NB4 (cell line): ENCODE measurements at regions not wholly inside any gene's neighbourhood (a gene's known extent, or its start where the extent isn't known, plus 50 kb on each side); places are given as distances from the start of the nearest gene placed in this dataset.

Experiments
- POLR2A ChIP-seq: IDR thresholded peaks from 2 replicates; pipeline ENCODE4 v1.6.1; 2011; ENCODE audit warnings: mild to moderate bottlenecking; ENCODE audit not compliant: insufficient read length; ENCODE audit errors: extremely low read depth
- TF ChIP-seq, protein P1 (sequence below): IDR thresholded peaks from one replicate; pipeline ENCODE4 v1.5.1; 2012; ENCODE audit warnings: low read depth, low read length
- TF ChIP-seq, protein P2 (sequence below): IDR thresholded peaks from 2 replicates; pipeline ENCODE4 v1.6.1; 2011; ENCODE audit warnings: low read depth, low read length

GRCh38 chr14:58725871-58726270, 88.1 kb downstream of the DACT1 start:
- TF ChIP-seq, protein P1, sequence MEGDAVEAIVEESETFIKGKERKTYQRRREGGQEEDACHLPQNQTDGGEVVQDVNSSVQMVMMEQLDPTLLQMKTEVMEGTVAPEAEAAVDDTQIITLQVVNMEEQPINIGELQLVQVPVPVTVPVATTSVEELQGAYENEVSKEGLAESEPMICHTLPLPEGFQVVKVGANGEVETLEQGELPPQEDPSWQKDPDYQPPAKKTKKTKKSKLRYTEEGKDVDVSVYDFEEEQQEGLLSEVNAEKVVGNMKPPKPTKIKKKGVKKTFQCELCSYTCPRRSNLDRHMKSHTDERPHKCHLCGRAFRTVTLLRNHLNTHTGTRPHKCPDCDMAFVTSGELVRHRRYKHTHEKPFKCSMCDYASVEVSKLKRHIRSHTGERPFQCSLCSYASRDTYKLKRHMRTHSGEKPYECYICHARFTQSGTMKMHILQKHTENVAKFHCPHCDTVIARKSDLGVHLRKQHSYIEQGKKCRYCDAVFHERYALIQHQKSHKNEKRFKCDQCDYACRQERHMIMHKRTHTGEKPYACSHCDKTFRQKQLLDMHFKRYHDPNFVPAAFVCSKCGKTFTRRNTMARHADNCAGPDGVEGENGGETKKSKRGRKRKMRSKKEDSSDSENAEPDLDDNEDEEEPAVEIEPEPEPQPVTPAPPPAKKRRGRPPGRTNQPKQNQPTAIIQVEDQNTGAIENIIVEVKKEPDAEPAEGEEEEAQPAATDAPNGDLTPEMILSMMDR: no peak
- no peak for TF ChIP-seq POLR2A
- TF ChIP-seq, protein P2, sequence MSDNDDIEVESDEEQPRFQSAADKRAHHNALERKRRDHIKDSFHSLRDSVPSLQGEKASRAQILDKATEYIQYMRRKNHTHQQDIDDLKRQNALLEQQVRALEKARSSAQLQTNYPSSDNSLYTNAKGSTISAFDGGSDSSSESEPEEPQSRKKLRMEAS: no peak
